Body of pancreas (tissue), 4 donors: ENCODE measurements at regions not wholly inside any gene's neighbourhood (a gene's known extent, or its start where the extent isn't known, plus 50 kb on each side); places are given as distances from the start of the nearest gene placed in this dataset.

Source experiments
- ATAC-seq: fragments of 150-250 bp; one replicate; pipeline ENCODE4 v1.9.1; 2016
- DNase-seq, 4 donors: peaks; one replicate each; pipeline ENCODE4 v3.0.0-alpha.2; 2019
- H3K27ac ChIP-seq, 4 donors: fragments of 200-600 bp; sonication (generic); 1 replicate in 3 of 4; 2 replicates in 1 of 4; pipeline versions ENCODE4 v1.5.1 to v1.6.1; 2016 to 2019; ENCODE audit warnings: mild to moderate bottlenecking in 1 of 4, mixed read lengths in 1 of 4, moderate library complexity in 1 of 4
- H3K27me3 ChIP-seq, 2 donors: fragments of 200-600 bp; sonication (generic); one replicate each; pipeline ENCODE4 v1.6.0; 2016; ENCODE audit warnings: mild to moderate bottlenecking in 1 of 2
- H3K36me3 ChIP-seq, 2 donors: fragments of 200-600 bp; sonication (generic); replicated peaks in 1 of 2; 2 replicates each; pipeline ENCODE4 v1.5.1; 2016; ENCODE audit warnings: low read depth in 2 of 2; ENCODE audit not compliant: insufficient read depth in 1 of 2
- H3K4me1 ChIP-seq: fragments of 200-600 bp; sonication (generic); one replicate; pipeline ENCODE4 v1.6.0; 2016
- H3K4me3 ChIP-seq, 2 donors: fragments of 200-600 bp; sonication (generic); 1 replicate in 1 of 2; 2 replicates in 1 of 2; pipeline ENCODE4 v1.5.1; 2016 to 2019
- H3K9me3 ChIP-seq, 3 donors: fragments of 200-600 bp; sonication (generic); 1 replicate in 2 of 3; 2 replicates in 1 of 3; pipeline ENCODE4 v1.5.1; 2016
- CTCF ChIP-seq, 7 experiments: fragments of 450-650 bp in 4 of 7; fragments of 200-600 bp in 3 of 7; sonication (generic) in 3 of 7; IDR thresholded peaks; one replicate each; pipeline ENCODE4 v1.5.1; 2016 to 2019; ENCODE audit warnings: antibody characterized with exemption in 7 of 7
- POLR2A ChIP-seq, 3 donors: fragments of 450-650 bp; IDR thresholded peaks; one replicate each; pipeline ENCODE4 v1.6.1; 2016; ENCODE audit warnings: antibody characterized with exemption in 3 of 3, mild to moderate bottlenecking in 2 of 3
- WGBS, 2 donors: methylation state at CpG; one replicate each; pipeline ENCODE4 v1.1.5; 2017; 5-methylcytosine and 5-hydroxymethylcytosine counted together
- intact Hi-C: fragments of 100-400 bp; cut with DNase I; formaldehyde crosslinking; loops from one replicate; pipeline ENCODE4 v1.15.1; 2023

DNA sequence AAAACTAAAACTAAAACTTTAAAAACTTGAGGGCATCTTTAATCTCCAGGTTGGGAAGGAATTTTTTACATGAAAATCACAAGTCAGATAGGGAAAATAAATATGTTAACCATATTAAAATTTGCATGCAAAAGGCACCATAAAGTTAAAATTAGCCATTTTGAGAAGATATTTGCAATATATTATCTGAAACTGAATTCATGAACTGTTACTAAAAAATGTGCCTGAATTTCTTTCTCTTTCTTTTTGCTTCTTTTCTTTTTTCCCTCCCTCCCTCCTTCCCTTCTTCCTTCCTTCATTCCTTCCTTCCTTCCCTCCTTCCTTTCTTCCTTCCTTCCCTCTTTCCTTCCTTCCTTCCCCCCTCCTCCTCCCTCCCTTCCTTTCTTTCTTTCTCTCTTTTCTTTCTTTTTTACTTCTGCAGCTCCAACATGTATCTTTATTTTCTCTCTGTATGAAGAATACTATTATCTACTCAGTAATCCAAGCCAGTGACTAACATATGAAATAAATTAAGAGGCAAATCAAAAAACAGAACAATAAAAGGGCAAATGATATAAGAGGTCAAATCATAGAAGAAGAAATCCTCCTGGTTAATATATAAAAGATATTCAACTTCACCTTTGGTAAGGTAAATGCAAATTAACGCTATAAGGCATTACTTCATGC is 146.0 kb downstream of the BRMS1L start:
- no peak for ATAC-seq
- H3K4me1 ChIP-seq: no peaks in the 10 kb centered on the region
- no peak for DNase-seq
- H3K36me3 ChIP-seq: no peaks in the 10 kb centered on the region
- no peak for TF ChIP-seq POLR2A (IDR thresholded peaks at IDR 0.05)
- no peak for TF ChIP-seq CTCF (IDR thresholded peaks at IDR 0.05)
- WGBS, 2 donors: 63 to 81% methylated on average over 1 of the region's 1 CpG
- H3K27me3 ChIP-seq: no peaks in the 10 kb centered on the region
- intact Hi-C loops: no loop called here
- no peak overlapping the region for H3K4me3 ChIP-seq
- no peak overlapping the region for H3K27ac ChIP-seq
- no peaks in the 10 kb centered on the region for H3K9me3 ChIP-seq

DNA sequence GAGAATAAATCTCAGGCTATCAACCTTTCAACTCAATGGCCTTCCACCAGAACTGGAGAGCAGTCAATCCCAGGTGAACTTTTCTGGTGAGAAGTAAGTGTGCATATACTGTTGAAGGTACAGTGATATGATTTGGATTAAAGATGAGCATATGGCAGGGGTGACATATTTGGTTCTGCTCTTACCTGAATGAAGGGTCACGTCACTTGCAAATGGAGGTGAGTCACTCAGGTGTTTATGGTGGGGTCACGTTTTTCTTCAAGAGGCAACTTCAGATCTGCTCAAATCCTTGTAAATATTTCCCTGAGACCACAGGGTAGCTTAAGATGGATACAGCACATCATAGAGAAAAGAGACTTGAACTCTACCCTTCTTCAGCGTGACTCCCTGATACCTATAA is 143.2 kb downstream of the BRMS1L start:
- DNase-seq: no peak
- H3K9me3 ChIP-seq: no peaks in the 10 kb centered on the region
- intact Hi-C loops: no loop called here
- no peak overlapping the region for H3K4me3 ChIP-seq
- H3K27me3 ChIP-seq: no peaks in the 10 kb centered on the region
- WGBS, 2 donors: 49 to 53% methylated on average over 3 of the region's 3 CpGs
- H3K4me1 ChIP-seq: no peaks in the 10 kb centered on the region
- H3K36me3 ChIP-seq: no peaks in the 10 kb centered on the region
- TF ChIP-seq CTCF (IDR thresholded peaks at IDR 0.05): no peak
- TF ChIP-seq POLR2A (IDR thresholded peaks at IDR 0.05): no peak
- H3K27ac ChIP-seq: no peak overlapping the region
- ATAC-seq: no peak

DNA sequence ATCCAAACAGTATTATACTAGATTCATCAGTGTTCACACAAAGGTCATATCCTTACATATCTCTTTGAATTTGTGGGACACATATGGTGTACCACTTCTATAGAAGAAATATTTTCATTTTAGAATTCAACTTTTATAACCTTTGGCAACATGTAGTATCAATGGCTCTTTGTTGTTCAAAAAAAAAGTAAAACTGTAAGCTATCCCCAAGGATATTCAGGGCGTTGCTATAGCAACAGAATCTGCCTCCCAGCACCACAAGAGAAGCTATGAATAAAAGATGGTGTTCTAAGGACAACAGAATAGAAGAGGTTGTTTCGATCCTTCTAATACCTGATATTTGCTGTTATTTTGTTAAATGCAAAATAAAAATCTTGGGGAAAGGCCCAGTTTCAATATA is 139.3 kb downstream of the BRMS1L start:
- no peak overlapping the region for H3K27ac ChIP-seq
- H3K36me3 ChIP-seq: no peaks in the 10 kb centered on the region
- no peak for ATAC-seq
- WGBS, 2 donors: 46 to 56% methylated on average over 2 of the region's 2 CpGs
- TF ChIP-seq POLR2A (IDR thresholded peaks at IDR 0.05) (no peak), CTCF (IDR thresholded peaks at IDR 0.05) (no peak)
- intact Hi-C loops: no loop called here
- H3K4me1 ChIP-seq: no peaks in the 10 kb centered on the region
- no peak for DNase-seq
- no peaks in the 10 kb centered on the region for H3K9me3 ChIP-seq
- H3K4me3 ChIP-seq: no peak overlapping the region
- no peaks in the 10 kb centered on the region for H3K27me3 ChIP-seq

DNA sequence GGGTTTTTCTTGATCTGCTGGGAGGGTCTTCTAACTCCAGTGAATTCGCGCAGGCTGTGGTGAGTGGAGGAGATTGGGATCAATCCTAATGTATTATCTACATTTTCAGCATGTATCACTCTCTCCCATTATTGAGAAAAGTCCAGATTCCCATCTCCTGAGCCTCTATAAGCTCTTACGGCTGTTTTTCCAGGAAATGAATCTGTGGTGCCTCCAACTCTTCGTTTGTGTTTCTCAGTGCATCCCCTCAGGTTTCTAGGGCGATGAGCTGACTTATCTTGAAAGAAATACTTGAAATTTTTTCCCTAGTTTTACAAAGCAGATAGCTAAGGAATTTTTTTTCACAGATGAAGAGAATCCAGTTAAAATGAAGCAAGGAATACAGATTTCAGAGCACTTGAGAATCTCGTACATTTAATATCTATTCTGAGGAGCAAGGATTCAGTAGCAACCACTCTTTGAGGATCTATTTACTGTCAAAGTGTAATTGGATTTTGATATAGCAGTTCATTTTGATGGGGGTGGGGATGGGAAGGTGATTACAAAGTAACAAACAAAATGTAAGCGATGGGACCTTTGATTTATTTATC is 138.7 kb downstream of the BRMS1L start:
- H3K4me3 ChIP-seq: no peak overlapping the region
- no peaks in the 10 kb centered on the region for H3K9me3 ChIP-seq
- no peaks in the 10 kb centered on the region for H3K4me1 ChIP-seq
- TF ChIP-seq POLR2A (IDR thresholded peaks at IDR 0.05) (no peak), CTCF (IDR thresholded peaks at IDR 0.05) (no peak)
- no peak overlapping the region for H3K27ac ChIP-seq
- ATAC-seq (no peak), DNase-seq (no peak)
- intact Hi-C loops: no loop called here
- H3K27me3 ChIP-seq: no peaks in the 10 kb centered on the region
- H3K36me3 ChIP-seq: no peaks in the 10 kb centered on the region
- 41 to 52% methylated on average over 7 of the region's 7 CpGs for WGBS, 2 donors

DNA sequence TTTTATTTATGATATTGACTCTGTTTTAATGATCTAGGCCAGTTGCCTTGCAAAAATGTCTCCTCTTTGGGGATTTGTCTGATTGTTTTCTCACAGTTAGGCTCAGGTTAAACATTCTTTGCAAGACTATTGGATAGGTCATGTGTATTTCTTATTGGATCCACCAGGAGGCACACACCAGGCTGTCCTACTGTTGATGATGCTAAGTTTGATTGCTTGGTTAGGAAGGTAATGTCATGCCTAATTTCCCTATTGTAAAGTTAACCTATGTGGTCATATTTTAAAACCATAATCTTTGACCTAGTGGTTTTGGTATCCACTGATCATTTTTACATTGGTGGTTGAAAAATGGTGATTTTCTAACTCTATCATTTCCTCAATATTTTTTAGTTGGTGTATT is 137.1 kb downstream of the BRMS1L start:
- no peaks in the 10 kb centered on the region for H3K36me3 ChIP-seq
- intact Hi-C loops: no loop called here

More for the DNA sequence above, 137.1 kb downstream of the BRMS1L start:
- no peaks in the 10 kb centered on the region for H3K9me3 ChIP-seq
- H3K4me3 ChIP-seq: no peak overlapping the region
- TF ChIP-seq POLR2A (IDR thresholded peaks at IDR 0.05) (no peak), CTCF (IDR thresholded peaks at IDR 0.05) (no peak)
- H3K4me1 ChIP-seq: no peaks in the 10 kb centered on the region
- ATAC-seq: no peak
- H3K27me3 ChIP-seq: no peaks in the 10 kb centered on the region
- H3K27ac ChIP-seq: no peak overlapping the region
- no peak for DNase-seq
